NCI-H524 treated with DMSO at 0.1 percent for 48 hours (cell line): ENCODE measurements at regions not wholly inside any gene's neighbourhood (a gene's known extent, or its start where the extent isn't known, plus 50 kb on each side); places are given as distances from the start of the nearest gene placed in this dataset.

Experiments
- DNase-seq: peaks from one replicate; lab custom pipeline; 2025; lab: John Stamatoyannopoulos, UW

DNA sequence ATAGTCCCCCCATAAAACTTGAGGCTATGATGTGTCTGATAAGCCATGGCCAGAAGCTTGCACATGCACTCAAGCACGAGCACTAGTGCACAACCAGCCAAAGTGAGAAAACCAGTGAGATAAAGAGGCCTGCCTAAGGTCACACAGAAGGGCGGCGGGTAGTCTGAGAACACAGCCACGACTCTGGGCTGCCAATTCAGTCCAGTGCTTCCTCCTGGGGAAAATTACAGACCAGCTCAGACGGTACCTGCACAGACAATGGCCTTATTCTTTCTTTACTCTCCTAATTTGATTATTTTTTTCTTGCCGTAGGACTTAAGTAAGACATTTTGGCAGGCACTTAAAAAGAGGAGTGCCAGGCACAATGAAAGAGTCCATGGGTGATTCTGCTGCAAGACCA lies 533.2 kb upstream of the FAT1 start:
- no peak for DNase-seq

DNA sequence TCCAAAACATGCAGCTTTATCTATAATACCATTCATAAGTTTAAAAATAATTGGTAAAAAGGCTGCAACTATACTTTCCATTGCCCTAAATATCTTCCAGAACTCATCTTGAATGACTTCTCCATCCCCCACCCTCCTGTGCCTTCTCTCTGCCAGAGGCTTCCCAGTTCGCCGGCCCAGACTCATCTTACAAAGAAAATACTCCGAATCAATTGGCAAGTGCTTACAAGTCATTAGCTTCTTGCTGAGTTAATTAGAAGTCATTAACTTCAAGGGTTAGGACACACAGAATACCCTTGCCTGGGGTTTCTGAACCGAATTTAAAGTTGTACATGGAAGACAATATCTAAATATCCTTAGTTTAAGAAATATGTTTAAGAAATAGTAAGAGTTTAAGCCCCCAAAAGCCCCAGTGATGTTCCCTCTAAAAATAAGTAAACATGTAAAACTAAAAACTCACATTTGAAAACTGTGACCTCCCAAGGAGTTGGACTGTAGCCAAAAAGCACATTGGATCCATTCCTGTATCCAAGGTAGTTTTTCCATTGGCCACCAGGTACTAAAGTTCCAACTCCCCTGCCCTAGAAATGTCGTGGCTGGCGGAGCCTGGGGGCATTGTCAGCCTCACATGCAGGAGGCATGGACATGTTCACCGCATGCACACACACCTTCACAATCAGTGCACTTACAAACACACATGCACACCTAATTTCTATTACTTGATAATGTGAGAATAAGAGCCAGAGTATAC lies 535.2 kb upstream of the FAT1 start:
- DNase-seq, result no peak

DNA sequence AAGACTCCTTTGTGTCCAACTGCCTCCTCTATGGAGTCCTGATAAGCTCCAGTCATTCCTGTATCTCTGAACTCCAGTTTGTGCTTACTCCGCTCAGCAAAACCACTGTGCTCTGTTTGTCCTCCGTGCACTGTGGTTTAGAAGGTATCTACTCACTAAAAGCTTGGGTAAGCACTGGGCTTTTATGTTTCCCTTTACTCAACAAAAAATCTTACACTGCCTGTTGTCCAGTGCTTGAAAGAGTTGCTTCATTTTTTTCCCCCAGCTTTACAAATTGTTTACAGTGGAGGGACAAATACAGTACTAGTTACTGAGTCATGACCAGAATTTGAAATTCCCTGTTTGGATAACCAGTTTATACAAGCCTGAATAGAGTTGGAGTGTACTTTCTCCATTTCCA lies 545.3 kb upstream of the FAT1 start:
- no peak for DNase-seq

DNA sequence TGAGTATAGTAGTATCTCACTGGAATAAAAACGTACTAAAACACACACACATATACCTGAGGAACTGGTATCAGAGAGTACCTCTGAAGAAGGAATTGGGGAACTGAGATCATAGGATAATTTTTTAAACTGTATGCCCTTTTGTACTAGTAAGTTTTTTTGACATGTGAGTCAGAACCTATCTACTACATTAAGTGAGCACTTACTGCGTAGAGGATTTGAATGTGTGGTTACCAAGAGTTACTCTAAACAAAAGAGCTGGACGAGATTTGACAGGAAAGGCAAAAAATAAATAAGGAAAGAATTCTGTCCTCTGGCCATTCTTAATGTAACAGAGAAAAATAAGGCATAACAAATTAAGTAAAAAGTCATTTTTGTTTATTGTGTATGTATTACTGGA lies 546.5 kb upstream of the FAT1 start:
- no peak for DNase-seq

DNA sequence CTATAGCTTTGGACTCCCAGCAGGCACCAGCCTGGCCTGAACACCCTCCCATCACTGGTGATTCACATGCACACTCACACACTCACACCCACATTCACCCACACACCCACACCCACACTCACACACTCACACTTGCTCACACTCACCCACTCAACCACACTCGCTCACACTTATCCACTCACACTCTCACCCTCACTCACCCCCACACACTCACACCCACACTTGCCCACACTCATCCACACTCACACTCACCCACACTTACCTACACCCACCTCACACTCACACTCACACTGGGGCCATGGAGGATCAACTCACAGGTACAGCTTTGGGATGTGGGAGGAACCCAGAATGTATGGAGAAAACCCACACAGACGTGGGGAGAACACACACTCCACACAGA lies 548.2 kb upstream of the FAT1 start:
- DNase-seq, result no peak

DNA sequence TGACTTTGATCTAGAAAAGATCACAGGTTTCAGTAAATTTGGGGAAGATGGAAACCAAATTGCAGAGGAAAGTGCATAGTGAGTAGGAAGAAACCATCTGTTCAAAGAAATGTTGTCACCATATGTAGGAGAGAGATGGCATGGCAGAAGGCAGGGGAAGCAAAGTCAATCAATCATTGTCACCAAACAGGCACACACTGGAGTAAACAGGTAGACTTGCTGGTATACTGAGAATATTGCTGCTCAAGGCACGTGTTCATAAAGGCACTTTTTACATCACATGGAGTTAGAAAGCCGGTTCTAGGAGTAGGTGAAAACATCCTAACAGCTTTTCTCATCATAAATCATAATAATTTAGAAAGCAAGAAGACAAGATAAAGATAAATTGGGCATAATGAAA lies 550.5 kb upstream of the FAT1 start:
- peak; percentile 29 for DNase-seq

DNA sequence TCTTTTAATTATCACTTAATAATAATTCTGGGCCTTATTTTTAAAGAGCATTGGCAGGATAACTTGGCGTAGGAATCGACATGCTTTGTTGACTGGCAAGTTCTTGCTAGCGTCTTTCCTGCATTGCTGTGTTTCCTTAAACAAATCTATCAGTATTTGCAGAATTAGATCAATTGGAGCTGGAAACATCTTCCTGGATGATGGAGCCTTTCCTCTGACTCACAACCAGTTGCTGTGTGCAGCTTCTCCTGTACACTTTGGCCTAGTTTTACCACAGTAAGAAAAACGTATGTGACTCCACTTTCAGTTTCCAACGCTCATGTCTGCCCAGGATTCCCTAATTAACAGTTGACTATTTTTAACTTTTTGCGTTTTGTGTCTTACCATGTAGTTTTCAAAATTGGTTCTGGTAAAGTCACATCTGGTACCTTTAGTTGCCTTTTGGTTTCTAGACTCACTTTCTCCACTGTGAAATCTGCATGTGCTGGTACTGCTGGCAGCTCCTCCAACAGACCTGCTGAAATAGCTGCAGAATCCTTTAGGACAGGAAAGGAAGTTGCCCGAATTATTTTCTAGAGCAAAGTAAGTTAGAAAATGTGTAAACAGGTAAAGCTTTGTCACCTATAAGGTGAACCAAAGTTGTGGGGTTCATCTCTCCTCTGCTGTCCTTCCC lies 553.2 kb upstream of the FAT1 start:
- no peak for DNase-seq

DNA sequence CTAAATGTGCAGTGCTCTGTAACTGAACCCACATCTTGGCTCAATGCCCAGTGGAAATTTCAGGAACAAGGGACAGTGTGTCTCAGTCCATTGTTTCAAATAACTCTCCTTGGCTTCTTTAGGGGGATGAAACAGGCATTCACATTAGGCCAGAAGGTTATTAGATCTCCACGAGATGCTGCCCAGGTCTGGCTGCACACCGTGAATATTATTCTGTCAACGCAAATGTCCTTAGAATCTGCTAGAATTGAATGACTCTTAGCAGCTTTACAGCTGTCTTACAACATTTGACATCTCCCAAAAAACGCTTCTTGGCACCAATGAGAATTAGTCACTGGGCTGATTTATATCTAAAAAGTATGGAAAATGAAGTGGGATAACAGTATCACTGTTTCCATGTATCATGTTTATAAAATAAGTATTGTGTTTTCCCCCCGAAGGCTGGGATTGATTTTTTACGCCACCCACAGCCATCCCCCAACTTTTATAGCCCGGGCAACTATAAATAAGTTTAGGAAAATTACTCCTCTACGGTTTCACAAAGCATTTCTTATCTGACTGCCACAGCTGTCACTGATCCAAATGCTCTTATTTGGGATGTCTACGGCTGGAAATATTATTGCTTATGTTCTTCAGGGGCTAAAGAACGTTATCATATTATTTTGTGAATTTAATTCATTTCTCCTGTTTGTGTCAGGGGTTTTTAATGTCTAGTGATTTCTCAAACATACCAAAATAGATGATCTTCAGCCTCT lies 559.7 kb upstream of the FAT1 start:
- DNase-seq, result no peak

DNA sequence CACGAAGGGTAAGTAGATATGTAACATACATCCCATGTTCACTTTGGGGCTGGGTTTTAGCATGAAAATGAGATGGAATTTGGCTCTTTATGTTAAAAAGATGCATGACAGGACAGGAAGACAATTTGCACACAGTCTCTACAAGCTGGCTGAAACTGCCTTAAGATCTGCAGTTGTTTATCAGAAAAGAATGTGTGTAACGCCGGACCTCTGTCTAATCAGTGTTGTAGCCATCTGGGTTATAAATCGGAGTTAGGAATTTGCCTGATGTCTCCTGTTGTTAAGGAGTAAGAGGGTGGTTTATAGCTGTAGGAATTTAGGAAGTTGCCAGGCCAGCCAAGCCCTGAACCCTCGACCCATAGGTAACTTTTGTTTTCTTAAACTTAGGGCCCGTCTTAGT lies 562.9 kb upstream of the FAT1 start:
- DNase-seq, result no peak

DNA sequence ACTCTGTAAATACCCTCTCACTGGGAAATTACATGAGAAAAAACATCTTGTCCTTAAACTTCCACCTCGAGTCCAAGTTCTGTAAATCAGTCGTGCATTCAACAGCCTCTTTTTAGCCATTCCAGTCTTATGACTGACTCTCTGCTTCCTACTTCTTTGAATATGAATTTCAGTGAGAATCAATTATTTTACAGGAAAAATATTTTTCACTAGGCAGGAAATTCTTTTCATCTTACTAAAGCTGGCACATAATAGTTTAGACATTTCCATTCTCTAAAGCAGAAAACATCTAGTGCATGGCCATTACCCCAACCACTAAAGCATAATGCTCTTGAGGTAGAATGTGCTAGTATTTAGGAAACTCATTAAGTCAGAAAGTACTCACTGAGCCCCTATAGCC lies 565.7 kb upstream of the FAT1 start:
- no peak for DNase-seq

DNA sequence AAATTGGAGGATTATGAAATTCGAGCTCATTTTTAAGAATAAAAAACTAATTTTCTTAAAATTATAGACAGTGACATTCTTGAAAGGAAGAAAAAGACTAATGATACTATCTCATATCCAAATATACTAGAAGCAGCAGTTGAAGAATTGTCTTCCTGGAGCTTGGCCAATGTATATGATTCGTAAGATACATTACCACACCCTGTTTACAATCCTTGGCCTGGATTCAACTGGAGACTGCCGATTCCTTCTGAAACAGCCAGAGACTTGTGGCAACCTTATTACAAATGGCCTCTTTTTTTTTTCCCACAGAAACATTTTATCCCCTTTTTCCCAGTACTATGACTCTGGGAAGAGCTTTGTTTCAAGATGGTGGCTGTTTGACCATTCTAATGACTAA lies 571.2 kb upstream of the FAT1 start:
- no peak for DNase-seq

DNA sequence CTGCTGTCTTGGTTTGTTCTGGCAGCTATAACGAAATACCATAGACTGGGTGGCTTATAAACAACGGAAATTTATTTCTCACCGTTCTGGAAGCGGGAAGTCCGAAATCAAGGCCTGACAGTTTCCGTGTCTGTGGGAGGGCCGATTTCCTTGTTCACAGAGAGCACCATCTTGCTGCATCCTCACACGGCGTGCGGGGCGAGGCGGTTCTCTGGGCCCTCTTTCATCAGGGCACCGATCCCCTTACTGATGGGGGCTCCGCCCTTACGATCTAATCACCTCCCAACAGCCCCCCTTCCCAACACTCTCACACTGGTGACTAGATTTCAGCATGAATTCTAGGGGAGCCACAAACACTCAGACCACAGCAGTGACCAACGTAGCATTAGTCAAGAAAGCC lies 578.3 kb upstream of the FAT1 start:
- no peak for DNase-seq

DNA sequence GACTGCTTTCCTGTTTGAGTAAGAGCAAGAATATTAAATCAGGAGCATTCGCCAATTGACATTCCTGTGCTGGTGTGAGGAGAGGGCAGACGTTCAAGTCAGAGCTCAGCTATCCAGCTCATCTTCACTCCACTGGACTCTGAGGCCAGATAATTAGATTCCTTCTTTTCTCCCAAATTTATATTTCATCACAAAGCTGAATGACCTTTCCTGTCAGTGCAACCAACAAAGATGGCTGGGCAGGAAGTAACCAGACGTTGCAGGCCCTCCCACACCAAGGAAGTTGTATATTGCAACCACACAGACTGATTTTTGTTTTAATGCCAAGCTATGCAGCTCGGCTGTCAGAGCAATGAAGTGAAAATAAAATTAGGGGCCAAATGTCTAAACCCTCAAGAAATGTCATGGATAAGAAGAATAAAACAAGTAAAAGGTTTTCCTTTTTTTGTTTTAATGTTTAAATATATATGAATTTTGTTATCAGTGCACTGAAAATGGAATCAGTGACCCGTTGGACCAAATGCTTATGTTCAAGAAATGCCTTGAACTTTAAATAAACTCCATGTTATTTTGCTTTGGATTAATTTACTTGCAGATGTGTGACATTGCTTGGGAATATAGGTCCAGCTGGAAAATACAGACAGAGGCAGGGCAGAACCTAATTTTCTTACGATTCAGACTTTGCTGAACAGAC lies 578.9 kb upstream of the FAT1 start:
- no peak for DNase-seq

DNA sequence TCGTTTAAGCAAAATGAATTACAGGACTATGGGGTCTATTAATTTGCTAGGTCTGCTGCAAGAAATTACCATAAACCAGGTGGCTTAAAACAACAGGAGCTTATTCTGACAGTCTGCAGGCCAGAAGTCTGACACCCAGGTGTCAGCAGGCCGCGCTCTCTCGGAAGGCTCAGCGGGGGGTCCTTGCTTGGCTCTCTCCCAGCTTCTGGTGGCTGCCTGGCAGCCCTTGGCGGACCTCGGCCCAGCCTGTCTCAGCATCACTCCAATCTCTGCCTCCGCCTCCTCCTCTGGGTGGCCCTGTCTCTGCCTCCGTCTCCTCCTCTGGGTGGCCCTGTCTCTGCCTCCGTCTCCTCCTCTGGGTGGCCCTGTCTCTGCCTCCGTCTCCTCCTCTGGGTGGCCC lies 580.5 kb upstream of the FAT1 start:
- DNase-seq, result peak; percentile 2

DNA sequence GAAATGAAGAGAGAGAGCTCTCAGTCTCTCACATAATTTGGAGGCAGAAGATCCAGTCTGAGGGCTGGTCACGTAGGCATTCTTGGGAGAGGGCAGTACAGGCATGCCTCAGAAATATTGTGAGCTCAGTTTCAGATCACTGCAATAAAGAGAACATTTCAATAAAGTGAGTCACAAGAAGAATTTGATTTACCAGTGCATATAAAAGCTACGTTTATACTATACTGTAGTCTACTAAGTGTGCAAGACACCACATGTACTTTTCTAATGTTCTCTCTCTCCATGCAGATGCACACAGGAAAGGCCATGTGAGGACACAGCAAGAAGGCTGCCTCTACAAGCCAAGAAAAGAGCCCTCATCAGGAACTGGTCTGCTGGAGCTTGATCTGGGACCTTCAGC lies 583.5 kb upstream of the FAT1 start:
- DNase-seq, result no peak

DNA sequence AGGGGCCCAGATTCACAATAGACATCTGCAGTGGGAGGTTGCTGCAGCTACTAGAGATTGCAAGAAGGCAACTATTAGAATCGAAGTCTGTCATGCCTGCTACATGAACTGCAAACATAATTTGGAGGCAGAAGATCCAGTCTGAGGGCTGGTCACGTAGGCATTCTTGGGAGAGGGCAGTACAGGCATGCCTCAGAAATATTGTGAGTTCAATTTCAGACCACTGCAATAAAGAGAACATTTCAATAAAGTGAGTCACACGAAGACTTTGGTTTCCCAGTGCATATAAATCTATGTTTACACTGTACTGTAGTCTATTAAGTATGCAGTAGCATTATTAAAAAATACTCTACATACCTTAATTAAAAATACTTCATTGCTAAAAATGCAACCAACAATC lies 585.8 kb upstream of the FAT1 start:
- DNase-seq, result no peak

DNA sequence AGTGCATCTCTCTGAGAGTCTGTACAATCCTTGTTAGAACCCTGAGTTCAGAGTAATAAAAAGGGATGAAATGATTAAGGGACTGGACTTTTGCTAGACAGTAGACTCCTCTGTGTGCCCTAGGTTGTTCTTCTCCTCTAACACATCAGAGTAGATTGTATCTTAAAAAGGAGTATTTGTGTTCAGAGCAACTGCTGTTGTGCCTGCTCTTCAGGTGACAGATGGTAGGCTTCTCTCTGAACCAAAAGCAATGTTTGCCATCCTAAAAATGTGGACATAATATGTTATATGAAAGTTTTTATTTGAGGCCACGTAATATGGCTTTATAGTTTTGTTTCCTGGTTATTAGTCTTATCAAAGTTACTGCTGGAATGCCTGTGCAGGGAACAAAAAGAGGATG lies 588.6 kb upstream of the FAT1 start:
- DNase-seq, result no peak

DNA sequence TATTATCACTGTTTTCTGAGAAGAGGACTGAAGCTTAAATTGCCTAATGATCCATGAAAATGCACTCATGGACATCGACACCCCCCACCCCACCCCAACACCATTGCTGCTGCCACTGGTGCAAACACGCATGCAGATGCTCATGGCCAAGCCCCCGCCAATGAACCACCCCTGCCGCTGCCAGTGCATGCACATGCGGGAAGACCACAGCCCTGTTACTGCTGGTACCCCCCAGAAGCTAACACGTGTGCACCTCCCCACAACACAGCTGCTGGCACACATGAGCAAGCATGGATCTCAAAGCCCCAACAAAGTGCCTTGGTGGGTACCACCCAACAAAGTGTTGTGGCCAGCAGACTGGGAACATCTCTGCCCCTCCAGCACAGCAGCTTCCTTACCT lies 594.1 kb upstream of the FAT1 start:
- no peak for DNase-seq

DNA sequence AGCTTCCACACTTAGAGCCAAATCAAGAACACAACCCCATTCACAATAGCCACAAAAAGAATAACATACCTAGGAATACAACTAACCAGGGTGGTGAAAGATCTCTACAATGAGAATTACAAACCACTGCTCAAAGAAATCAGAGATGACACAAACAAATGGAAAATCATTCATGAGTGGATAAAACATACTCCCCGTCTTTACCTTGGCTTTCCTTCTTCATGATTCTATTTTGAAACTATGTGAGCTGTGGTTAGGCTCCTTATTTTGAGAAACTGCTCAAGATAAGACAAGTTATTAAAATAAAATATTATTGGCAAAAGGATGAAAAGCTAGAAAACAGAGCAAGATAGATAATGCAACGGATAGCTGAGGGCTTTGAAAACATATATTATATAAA lies 598.1 kb upstream of the FAT1 start:
- DNase-seq, result no peak

DNA sequence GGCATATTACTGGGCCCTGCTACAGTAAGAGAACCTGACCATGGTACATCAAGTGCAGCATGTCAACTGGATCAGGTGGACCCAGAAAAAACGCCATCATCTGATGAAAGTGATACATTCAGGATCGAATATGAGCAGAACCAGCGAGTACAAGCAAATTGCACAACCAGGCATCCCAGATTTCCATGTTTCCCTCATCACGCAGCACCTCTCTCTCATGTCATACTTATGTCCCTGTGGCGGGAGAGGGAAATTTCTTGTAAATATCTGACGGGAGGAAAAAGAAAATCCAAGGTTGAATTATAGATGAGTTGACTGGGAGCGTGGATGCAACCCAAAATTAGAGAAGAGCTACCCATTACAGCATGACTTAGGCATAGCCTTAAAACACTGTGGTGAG lies 608.5 kb upstream of the FAT1 start:
- DNase-seq, result no peak

DNA sequence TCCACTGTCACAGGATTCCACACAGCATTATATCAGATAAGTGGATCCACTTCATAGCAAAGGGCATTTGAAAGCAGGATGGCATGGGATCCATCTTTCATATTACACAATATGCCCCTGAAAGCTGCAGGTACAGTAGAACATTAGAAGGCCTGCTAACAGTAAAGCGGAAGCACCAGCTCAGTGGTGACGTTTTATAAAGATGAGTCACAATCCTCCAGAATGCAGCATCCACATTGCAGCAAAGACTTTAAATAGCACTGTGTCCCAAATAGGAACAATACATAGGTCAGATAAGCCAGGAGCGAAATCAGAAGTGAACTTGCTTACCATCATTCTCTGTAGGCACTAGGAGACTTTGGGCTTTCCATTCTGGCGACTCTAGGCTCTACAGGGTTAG lies 609.5 kb upstream of the FAT1 start:
- no peak for DNase-seq

DNA sequence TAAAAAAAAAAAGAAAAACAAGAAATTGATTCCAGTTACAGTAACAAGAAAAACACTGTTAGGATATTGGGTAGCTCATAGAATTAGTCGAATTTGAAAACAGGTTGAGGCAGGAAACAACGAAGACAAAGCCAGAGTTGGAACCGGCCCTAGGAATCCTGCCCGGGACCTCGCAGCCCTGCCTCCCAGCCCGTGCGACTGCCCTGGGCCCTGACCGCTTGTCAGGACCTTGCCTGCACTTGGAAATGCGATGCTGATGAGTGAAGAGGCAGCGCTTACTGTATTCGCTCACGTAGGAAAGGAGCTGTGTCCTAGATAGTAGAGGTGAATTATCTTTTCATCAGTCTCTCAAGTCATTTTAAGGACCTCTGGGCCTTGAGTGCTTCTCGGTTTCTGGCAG lies 611.7 kb upstream of the FAT1 start:
- DNase-seq, result no peak

DNA sequence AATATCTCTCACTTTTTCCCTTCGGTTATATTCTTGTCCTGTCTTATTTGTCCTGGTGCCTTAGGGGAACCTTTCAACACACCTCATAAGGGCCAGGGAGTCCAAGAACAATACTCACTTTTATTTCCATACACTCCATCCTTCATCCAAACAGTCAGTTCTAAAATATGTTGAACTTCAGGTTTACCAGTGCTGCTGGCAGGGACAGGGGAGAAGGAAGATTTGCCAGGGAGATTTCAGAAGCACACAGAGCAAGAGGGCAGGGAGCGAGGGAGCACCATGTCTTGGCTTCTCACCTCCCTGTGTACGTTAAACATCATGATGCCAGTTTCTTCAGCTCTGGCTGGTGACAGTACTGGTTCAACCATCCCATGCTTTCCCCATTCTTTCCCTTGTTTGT lies 631.1 kb upstream of the FAT1 start:
- no peak for DNase-seq
